22Rv1 (cell line): ENCODE measurements at regions not wholly inside any gene's neighbourhood (a gene's known extent, or its start where the extent isn't known, plus 50 kb on each side); places are given as distances from the start of the nearest gene placed in this dataset.
A peak's percentile ranks its signal among the peaks of the same experiment; 100 is the strongest.
"Not testable (repeated sequence)": the region's sequence is repeated elsewhere in the genome, so short reads cannot be mapped to it uniquely, and the experiment has no call there.

Source experiments
- H3K27ac ChIP-seq: fragments of 450-650 bp; 2 replicates; pipeline ENCODE4 v1.5.1; 2017

GRCh38 chr5:34096033-34096432 is 53.0 kb upstream of the C1QTNF3 start:
- H3K27ac ChIP-seq: not testable (repeated sequence)

GRCh38 chr5:34099891-34100290 is 56.9 kb upstream of the C1QTNF3 start:
- not testable (repeated sequence) for H3K27ac ChIP-seq

GRCh38 chr5:34101567-34101966 is 58.6 kb upstream of the C1QTNF3 start:
- not testable (repeated sequence) for H3K27ac ChIP-seq

GRCh38 chr5:34108897-34109296 is 65.9 kb upstream of the C1QTNF3 start:
- not testable (repeated sequence) for H3K27ac ChIP-seq

- H3K27ac ChIP-seq: not testable (repeated sequence)
Observed at GRCh38 chr5:34124280-34124679, 81.3 kb upstream of the C1QTNF3 start.

- not testable (repeated sequence) for H3K27ac ChIP-seq
Observed at GRCh38 chr5:34125354-34125753, 82.3 kb upstream of the C1QTNF3 start.

GRCh38 chr5:34126741-34127140 is 83.7 kb upstream of the C1QTNF3 start:
- not testable (repeated sequence) for H3K27ac ChIP-seq

GRCh38 chr5:34127818-34128217 is 84.8 kb upstream of the C1QTNF3 start:
- not testable (repeated sequence) for H3K27ac ChIP-seq

GRCh38 chr5:34128890-34129289 is 85.9 kb upstream of the C1QTNF3 start:
- H3K27ac ChIP-seq: not testable (repeated sequence)

GRCh38 chr5:34154988-34155387 is 112.0 kb upstream of the C1QTNF3 start:
- H3K27ac ChIP-seq: not testable (repeated sequence)

GRCh38 chr5:34156703-34157414 is 113.8 kb upstream of the C1QTNF3 start:
- H3K27ac ChIP-seq: not testable (repeated sequence)

- H3K27ac ChIP-seq: not testable (repeated sequence)
Observed at GRCh38 chr5:34160904-34161303, 117.9 kb upstream of the C1QTNF3 start.

GRCh38 chr5:34171398-34171797 is 128.4 kb upstream of the C1QTNF3 start:
- H3K27ac ChIP-seq: not testable (repeated sequence)

GRCh38 chr5:34179453-34180190 is 136.6 kb upstream of the C1QTNF3 start:
- peak overlapping the region; percentile 37 for H3K27ac ChIP-seq

- H3K27ac ChIP-seq: peak overlapping the region; percentile 37
Observed at GRCh38 chr5:34180225-34180624, 137.2 kb upstream of the C1QTNF3 start.

- H3K27ac ChIP-seq: not testable (repeated sequence)
Observed at GRCh38 chr5:34180940-34181614, 138.1 kb upstream of the C1QTNF3 start.

GRCh38 chr5:34185005-34185404 is 142.0 kb upstream of the C1QTNF3 start:
- H3K27ac ChIP-seq: not testable (repeated sequence)

GRCh38 chr5:34185572-34185971 is 142.6 kb upstream of the C1QTNF3 start:
- not testable (repeated sequence) for H3K27ac ChIP-seq

GRCh38 chr5:34186108-34186507 is 143.1 kb upstream of the C1QTNF3 start:
- H3K27ac ChIP-seq: not testable (repeated sequence)

GRCh38 chr5:34186865-34187264 is 143.9 kb upstream of the C1QTNF3 start:
- H3K27ac ChIP-seq: not testable (repeated sequence)

- not testable (repeated sequence) for H3K27ac ChIP-seq
Observed at GRCh38 chr5:34187441-34187840, 144.4 kb upstream of the C1QTNF3 start.
